Type B pancreatic cell (in vitro differentiated cells): ENCODE measurements at regions not wholly inside any gene's neighbourhood (a gene's known extent, or its start where the extent isn't known, plus 50 kb on each side); places are given as distances from the start of the nearest gene placed in this dataset.

Experiments used
- DNase-seq: peaks from one replicate; pipeline ENCODE4 v3.0.0; 2021; ENCODE audit warnings: mixed read lengths; ENCODE audit not compliant: unreplicated experiment; ENCODE audit errors: extremely low spot score
- H3K27ac Mint-ChIP-seq: 2 replicates; pipeline ENCODE4 v1.8.0; 2021; ENCODE audit warnings: mild to moderate bottlenecking, mixed read lengths
- H3K27me3 Mint-ChIP-seq: 2 replicates; pipeline ENCODE4 v1.8.0; 2021; ENCODE audit warnings: mixed read lengths
- H3K36me3 Mint-ChIP-seq: 2 replicates; pipeline ENCODE4 v1.8.0; 2021; ENCODE audit warnings: mixed read lengths
- H3K4me1 Mint-ChIP-seq: one replicate; pipeline ENCODE4 v1.8.0; 2021; ENCODE audit warnings: mixed read lengths; ENCODE audit not compliant: unreplicated experiment
- H3K4me3 Mint-ChIP-seq: 2 replicates; pipeline ENCODE4 v1.8.0; 2021; ENCODE audit warnings: mild to moderate bottlenecking, mixed read lengths
- H3K9me3 Mint-ChIP-seq: 2 replicates; pipeline ENCODE4 v1.8.0; 2021; ENCODE audit warnings: mixed read lengths
- CTCF ChIP-seq: fragments of 200-600 bp; sonication (generic); conservative IDR thresholded peaks from 2 replicates; pipeline ENCODE4 v1.5.0; 2021; ENCODE audit warnings: antibody characterized with exemption, mild to moderate bottlenecking

- DNase-seq: no peak
- H3K4me3 Mint-ChIP-seq: no peak overlapping the region
- no peak for TF ChIP-seq CTCF
- H3K4me1 Mint-ChIP-seq: no peaks in the 10 kb centered on the region
- peaks cover 4% of the 10 kb centered on the region for H3K9me3 Mint-ChIP-seq
- H3K27me3 Mint-ChIP-seq: no peaks in the 10 kb centered on the region
- H3K36me3 Mint-ChIP-seq: no peaks in the 10 kb centered on the region
- H3K27ac Mint-ChIP-seq: no peak overlapping the region
These were observed 127.0 kb downstream of the EDN1 start for GRCh38 chr6:12417191-12417590.

GRCh38 chr6:12418946-12419345 is 128.8 kb downstream of the EDN1 start:
- no peak for DNase-seq
- Mint-ChIP-seq H3K36me3 (no peaks in the 10 kb centered on the region), H3K4me1 (no peaks in the 10 kb centered on the region), H3K27ac (no peak overlapping the region), H3K4me3 (no peak overlapping the region), H3K27me3 (peaks cover 2% of the 10 kb centered on the region), H3K9me3 (peaks cover 8% of the 10 kb centered on the region)
- TF ChIP-seq CTCF: no peak

DNA sequence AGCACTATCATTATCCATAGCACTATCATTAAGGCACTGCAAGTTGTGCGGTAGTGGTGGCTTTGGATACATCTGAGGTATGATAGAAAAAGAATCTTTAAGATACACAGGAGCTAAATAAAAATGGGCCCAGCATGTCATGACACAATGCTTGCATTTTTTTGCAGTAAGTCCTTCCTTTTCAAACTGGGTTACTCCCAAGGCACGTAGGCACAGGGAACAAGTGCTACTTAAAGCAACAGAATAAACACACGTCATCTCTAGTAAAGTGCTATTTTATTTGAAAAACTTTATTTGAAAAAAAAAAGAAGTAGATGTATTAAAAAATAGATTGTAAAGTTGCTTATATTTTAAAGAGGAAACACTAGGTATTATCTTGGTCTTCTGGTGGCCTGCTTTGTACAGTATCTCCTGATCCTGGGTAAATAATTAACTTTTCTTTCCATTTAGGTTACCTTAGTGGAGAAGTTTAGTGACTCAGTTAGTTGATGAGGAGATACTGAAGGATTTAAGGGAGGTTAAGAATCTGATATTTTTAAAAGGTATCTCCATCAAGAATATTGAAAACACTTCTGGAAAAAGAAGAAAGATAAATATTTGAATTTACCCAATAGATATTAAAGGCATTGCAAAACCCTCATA is 129.6 kb downstream of the EDN1 start:
- no peaks in the 10 kb centered on the region for H3K36me3 Mint-ChIP-seq
- H3K27ac Mint-ChIP-seq: no peak overlapping the region
- no peaks in the 10 kb centered on the region for H3K4me1 Mint-ChIP-seq
- TF ChIP-seq CTCF: no peak
- peaks cover 3% of the 10 kb centered on the region for H3K27me3 Mint-ChIP-seq
- DNase-seq: no peak
- H3K4me3 Mint-ChIP-seq: no peak overlapping the region
- peaks cover 9% of the 10 kb centered on the region for H3K9me3 Mint-ChIP-seq

DNA sequence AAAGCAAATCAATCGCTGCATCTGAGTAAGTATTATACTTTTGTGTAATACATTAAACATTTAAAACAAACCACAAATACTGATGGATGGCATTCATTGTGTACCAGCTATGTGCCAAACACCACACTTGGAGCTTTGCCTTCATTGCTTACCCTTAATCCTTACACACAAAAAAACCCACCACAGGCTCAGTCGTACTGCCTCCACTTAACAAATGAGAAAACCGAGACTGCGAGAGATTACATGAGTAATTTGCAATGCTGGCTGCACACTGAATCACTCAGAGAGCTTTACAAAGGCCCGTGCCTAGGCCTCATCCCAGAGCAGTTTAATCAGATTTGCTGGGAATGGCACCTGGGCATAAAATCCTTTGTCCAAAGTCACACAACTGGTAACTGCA is 130.5 kb downstream of the EDN1 start:
- no peaks in the 10 kb centered on the region for H3K36me3 Mint-ChIP-seq
- no peak for DNase-seq
- no peak overlapping the region for H3K4me3 Mint-ChIP-seq
- peaks cover 9% of the 10 kb centered on the region for H3K9me3 Mint-ChIP-seq
- no peak for TF ChIP-seq CTCF
- H3K4me1 Mint-ChIP-seq: no peaks in the 10 kb centered on the region
- no peak overlapping the region for H3K27ac Mint-ChIP-seq
- H3K27me3 Mint-ChIP-seq: peaks cover 3% of the 10 kb centered on the region

- Mint-ChIP-seq H3K9me3 (peaks cover 9% of the 10 kb centered on the region), H3K4me3 (no peak overlapping the region), H3K4me1 (no peaks in the 10 kb centered on the region), H3K27ac (no peak overlapping the region), H3K36me3 (no peaks in the 10 kb centered on the region), H3K27me3 (peaks cover 3% of the 10 kb centered on the region)
- DNase-seq: no peak
- TF ChIP-seq CTCF: no peak
These were observed 131.4 kb downstream of the EDN1 start for GRCh38 chr6:12421596-12421995.

DNA sequence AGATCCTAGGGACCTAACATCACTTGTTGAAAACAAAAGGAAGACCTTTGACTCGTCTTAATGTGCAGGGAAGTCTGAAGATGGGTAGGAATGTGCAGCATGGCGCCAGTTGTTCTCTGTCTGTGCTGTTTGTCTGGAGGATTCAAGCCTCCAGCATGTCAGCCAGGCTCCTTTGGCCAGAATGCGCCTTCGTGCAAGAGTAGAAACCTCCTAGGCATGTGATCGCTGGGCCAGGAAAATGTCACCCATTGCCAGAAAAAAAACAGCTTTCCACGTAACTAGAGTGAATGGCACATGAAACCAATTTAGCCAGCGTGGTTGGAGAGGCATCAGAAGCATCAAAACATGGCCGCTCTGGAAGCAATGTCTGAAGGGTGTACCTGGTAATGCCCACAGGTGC is 132.7 kb downstream of the EDN1 start:
- Mint-ChIP-seq H3K27me3 (peaks cover 3% of the 10 kb centered on the region), H3K36me3 (no peaks in the 10 kb centered on the region), H3K9me3 (peaks cover 4% of the 10 kb centered on the region), H3K27ac (no peak overlapping the region), H3K4me3 (no peak overlapping the region), H3K4me1 (no peaks in the 10 kb centered on the region)
- TF ChIP-seq CTCF: no peak
- DNase-seq: no peak
